SW480 (cell line): ENCODE measurements at regions not wholly inside any gene's neighbourhood (a gene's known extent, or its start where the extent isn't known, plus 50 kb on each side); places are given as distances from the start of the nearest gene placed in this dataset.

Experiments used
- DNase-seq: peaks from one replicate; pipeline ENCODE4 v3.0.0-alpha.2; 2016; ENCODE audit warnings: low spot score

- no peak for DNase-seq
Observed at GRCh38 chr17:13085578-13085977, 67.8 kb upstream of the ELAC2 start.

GRCh38 chr17:13084420-13084819 is 66.6 kb upstream of the ELAC2 start:
- no peak for DNase-seq

GRCh38 chr17:13078591-13079385 is 61.0 kb upstream of the ELAC2 start:
- DNase-seq = no peak

GRCh38 chr17:13076905-13077304 is 59.1 kb upstream of the ELAC2 start:
- DNase-seq = no peak

GRCh38 chr17:13074026-13074425 is 56.2 kb upstream of the ELAC2 start:
- peak; percentile 14 for DNase-seq

- no peak for DNase-seq
Observed at GRCh38 chr17:13073018-13073417, 55.2 kb upstream of the ELAC2 start.

- no peak for DNase-seq
Observed at GRCh38 chr17:13070732-13071131, 52.9 kb upstream of the ELAC2 start.

- no peak for DNase-seq
Observed at GRCh38 chr17:13067629-13068303, 49.9 kb upstream of the ELAC2 start.
